ENCODE measurements at regions not wholly inside any gene's neighbourhood (a gene's known extent, or its start where the extent isn't known, plus 50 kb on each side); places are given as distances from the start of the nearest gene placed in this dataset.

DNA sequence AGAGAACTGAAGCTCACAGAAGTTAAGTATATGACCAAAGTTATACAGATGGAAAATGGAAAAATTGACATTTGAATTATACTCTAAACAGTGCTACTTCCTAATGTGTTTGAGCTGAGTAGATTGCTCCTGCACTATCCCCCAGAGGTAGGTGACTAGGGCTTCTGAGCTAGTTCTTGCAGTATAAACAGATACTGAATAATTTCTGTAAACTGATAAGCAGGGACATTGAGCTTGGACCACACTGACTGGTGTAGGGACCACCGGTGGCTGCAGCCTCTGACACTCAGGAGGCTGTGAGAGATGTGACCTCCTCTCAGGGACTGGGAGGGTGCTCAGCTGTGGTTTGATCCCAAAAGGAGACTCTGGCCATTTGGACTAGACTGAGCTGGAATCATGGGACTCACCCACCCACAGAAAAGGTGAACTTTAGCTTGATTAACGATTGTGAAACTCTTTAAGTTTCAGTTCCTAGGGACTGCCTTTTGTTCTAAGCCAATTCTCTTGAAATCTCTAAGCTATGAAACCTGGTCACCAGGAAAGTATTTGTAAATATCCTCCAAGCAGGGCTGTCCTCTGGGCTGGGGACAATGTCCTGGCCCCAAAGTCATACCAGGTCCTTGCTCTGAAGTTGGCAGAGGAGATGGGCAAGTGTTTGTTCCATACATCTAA lies 291.5 kb downstream of the SEC61B start:
- TF ChIP-seq, protein P1, sequence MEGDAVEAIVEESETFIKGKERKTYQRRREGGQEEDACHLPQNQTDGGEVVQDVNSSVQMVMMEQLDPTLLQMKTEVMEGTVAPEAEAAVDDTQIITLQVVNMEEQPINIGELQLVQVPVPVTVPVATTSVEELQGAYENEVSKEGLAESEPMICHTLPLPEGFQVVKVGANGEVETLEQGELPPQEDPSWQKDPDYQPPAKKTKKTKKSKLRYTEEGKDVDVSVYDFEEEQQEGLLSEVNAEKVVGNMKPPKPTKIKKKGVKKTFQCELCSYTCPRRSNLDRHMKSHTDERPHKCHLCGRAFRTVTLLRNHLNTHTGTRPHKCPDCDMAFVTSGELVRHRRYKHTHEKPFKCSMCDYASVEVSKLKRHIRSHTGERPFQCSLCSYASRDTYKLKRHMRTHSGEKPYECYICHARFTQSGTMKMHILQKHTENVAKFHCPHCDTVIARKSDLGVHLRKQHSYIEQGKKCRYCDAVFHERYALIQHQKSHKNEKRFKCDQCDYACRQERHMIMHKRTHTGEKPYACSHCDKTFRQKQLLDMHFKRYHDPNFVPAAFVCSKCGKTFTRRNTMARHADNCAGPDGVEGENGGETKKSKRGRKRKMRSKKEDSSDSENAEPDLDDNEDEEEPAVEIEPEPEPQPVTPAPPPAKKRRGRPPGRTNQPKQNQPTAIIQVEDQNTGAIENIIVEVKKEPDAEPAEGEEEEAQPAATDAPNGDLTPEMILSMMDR (IDR thresholded peaks at IDR 0.05) = no peak
- TF ChIP-seq POLR2AphosphoS5 (IDR thresholded peaks at IDR 0.05) (no peak), EP300 (IDR thresholded peaks at IDR 0.05) (no peak), POLR2A (IDR thresholded peaks at IDR 0.05) (no peak)
